HEK293T (cell line): ENCODE measurements at regions not wholly inside any gene's neighbourhood (a gene's known extent, or its start where the extent isn't known, plus 50 kb on each side); places are given as distances from the start of the nearest gene placed in this dataset.

Source experiments
- CTCF ChIA-PET: fragments of 350-600 bp; formaldehyde crosslinking; extraction: SDS; loops from one replicate; lab custom pipeline; 2021; ENCODE audit warnings: antibody characterized with exemption, inconsistent platforms; lab: Yijun Ruan, JAX
- POLR2A ChIA-PET: fragments of 350-600 bp; formaldehyde crosslinking; extraction: SDS; loops from one replicate; lab custom pipeline; 2020; ENCODE audit warnings: antibody characterized with exemption, inconsistent platforms; lab: Yijun Ruan, JAX
- DNase-seq: peaks from one replicate; pipeline ENCODE4 v3.0.0; 2012; ENCODE audit warnings: mixed read lengths; ENCODE audit errors: extremely low spot score
- ARNT ChIP-seq: fragments of 450-650 bp; IDR thresholded peaks from 2 replicates; pipeline ENCODE4 v1.6.1; 2017; ENCODE audit warnings: mild to moderate bottlenecking
- BHLHE40 ChIP-seq: fragments of 450-650 bp; IDR thresholded peaks from 2 replicates; pipeline ENCODE4 v1.6.1; 2016; ENCODE audit warnings: mild to moderate bottlenecking, moderate library complexity, borderline replicate concordance
- CTBP1 ChIP-seq: fragments of 450-650 bp; IDR thresholded peaks from 2 replicates; pipeline ENCODE4 v1.6.1; 2016; ENCODE audit warnings: borderline replicate concordance
- ELF4 ChIP-seq: fragments of 450-650 bp; IDR thresholded peaks from 2 replicates; pipeline ENCODE4 v1.6.1; 2017; ENCODE audit warnings: antibody characterized with exemption
- FOXA1 ChIP-seq: fragments of 450-650 bp; IDR thresholded peaks from 2 replicates; pipeline ENCODE4 v1.6.1; 2016; ENCODE audit warnings: mild to moderate bottlenecking
- FOXK2 ChIP-seq: fragments of 450-650 bp; IDR thresholded peaks from 2 replicates; pipeline ENCODE4 v1.6.1; 2016; ENCODE audit warnings: mild to moderate bottlenecking
- FOXM1 ChIP-seq: fragments of 450-650 bp; IDR thresholded peaks from 2 replicates; pipeline ENCODE4 v1.6.1; 2017; ENCODE audit warnings: mild to moderate bottlenecking, borderline replicate concordance
- HDGF ChIP-seq: fragments of 450-650 bp; IDR thresholded peaks from 2 replicates; pipeline ENCODE4 v1.6.1; 2017; ENCODE audit warnings: antibody characterized with exemption, borderline replicate concordance
- L3MBTL2 ChIP-seq: fragments of 450-650 bp; conservative IDR thresholded peaks from 2 replicates; pipeline ENCODE4 v1.6.1; 2016; ENCODE audit warnings: mild to moderate bottlenecking
- LEF1 ChIP-seq: fragments of 450-650 bp; IDR thresholded peaks from 2 replicates; pipeline ENCODE4 v1.6.1; 2017; ENCODE audit warnings: mild to moderate bottlenecking, borderline replicate concordance
- NFRKB ChIP-seq: fragments of 450-650 bp; IDR thresholded peaks from 2 replicates; pipeline ENCODE4 v1.6.1; 2016; ENCODE audit warnings: mild to moderate bottlenecking, moderate library complexity
- SP1 ChIP-seq: fragments of 450-650 bp; IDR thresholded peaks from 2 replicates; pipeline ENCODE4 v1.6.1; 2017
- SUZ12 ChIP-seq: fragments of 450-650 bp; IDR thresholded peaks from 2 replicates; pipeline ENCODE4 v1.6.1; 2016; ENCODE audit warnings: mild to moderate bottlenecking
- TARDBP ChIP-seq: fragments of 450-650 bp; IDR thresholded peaks from 2 replicates; pipeline ENCODE4 v1.6.1; 2016
- ZNF384 ChIP-seq: fragments of 450-650 bp; IDR thresholded peaks from 2 replicates; pipeline ENCODE4 v1.6.1; 2016
- TF ChIP-seq, protein P1 (sequence below): fragments of 450-650 bp; IDR thresholded peaks from 2 replicates; pipeline ENCODE4 v1.6.1; 2016

DNA sequence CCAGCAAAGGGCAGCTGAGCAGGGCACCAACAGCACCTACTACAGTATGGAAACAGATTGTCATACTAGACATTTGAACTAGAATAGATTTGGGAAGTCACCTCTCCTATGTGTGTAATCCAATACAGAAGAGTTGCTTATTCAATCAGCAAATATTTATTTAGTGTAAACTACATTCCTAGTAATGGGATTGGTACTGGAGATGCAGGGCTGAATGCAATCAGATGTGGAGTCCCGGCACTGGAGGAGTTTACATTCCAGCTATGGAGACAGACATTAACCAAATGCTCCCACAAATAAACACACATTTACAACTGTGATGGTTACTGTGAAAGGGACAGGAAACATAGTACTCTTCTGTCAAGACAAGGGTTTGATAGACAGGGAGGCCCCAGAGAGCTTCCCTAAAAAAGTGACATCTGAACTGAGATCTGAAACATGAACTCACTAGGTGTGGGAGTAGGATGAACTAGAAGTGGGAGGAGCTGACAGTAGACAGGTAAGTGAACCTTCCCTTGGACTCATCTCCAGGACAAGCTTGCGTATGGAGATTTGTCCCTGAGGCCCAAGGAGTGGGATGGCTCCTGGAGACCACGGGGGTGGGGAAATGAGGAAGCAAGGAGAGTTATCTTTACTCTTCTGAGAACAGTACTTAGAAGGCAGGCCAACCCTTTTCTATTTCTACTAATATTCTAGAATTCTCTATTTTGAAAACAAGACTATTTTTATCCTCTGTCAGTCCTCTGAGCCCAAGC, 420.5 kb downstream of the MAFB start:
- TF ChIP-seq L3MBTL2: no peak
- ChIA-PET CTCF (no interaction called here), POLR2A (no interaction called here)
- no peak for DNase-seq

DNA sequence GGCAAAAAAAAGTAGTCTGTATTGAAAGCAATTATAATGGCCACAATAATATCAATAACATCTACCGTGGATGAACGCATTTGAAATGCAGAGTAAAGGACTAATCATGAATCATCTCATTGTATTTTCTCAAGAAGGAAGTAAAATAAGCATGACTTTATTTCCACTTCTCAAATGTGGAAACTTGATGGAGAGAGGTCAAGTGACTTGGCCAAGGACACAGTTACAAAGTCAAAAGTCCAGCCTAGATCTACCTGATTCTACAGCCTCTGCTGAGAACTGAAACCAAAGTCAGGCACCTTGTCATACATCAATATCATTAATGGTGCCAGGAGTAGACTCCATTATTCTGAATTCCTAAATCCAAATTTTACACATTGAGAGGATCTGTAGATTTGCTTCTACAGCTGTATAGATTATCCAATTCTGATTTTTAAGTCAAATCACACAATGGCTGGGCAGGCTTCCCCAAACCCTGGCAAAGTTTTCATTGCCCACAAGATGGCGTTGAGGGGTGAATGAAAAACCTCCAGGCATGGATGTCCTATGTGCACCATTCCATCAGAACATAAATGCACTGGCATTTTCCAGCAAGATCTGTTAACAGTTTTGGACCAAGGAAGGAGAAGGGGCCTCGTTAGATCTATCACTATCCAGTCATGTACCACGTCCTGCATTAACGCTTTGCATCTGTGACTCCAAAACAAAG, 423.1 kb downstream of the MAFB start:
- CTCF ChIA-PET: interaction anchor here (0.6 kb wide), 1 partner anchor 160 kb away, joined by 3 read pairs; no protein-coding TSS in a partner anchor
- no peak for TF ChIP-seq FOXA1
- TF ChIP-seq, protein P1, sequence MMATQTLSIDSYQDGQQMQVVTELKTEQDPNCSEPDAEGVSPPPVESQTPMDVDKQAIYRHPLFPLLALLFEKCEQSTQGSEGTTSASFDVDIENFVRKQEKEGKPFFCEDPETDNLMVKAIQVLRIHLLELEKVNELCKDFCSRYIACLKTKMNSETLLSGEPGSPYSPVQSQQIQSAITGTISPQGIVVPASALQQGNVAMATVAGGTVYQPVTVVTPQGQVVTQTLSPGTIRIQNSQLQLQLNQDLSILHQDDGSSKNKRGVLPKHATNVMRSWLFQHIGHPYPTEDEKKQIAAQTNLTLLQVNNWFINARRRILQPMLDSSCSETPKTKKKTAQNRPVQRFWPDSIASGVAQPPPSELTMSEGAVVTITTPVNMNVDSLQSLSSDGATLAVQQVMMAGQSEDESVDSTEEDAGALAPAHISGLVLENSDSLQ: no peak
- TF ChIP-seq BHLHE40: no peak
- no peak for TF ChIP-seq FOXK2
- no peak for TF ChIP-seq ARNT
- TF ChIP-seq TARDBP: no peak
- no peak for TF ChIP-seq CTBP1
- no peak for TF ChIP-seq LEF1
- TF ChIP-seq ZNF384: no peak
- no peak for TF ChIP-seq SUZ12
- no peak for TF ChIP-seq NFRKB
- no peak for TF ChIP-seq SP1
- TF ChIP-seq ELF4: no peak
- TF ChIP-seq HDGF: no peak
- no peak for TF ChIP-seq L3MBTL2
- no peak for TF ChIP-seq FOXM1
- DNase-seq: no peak
- POLR2A ChIA-PET: no interaction called here

DNA sequence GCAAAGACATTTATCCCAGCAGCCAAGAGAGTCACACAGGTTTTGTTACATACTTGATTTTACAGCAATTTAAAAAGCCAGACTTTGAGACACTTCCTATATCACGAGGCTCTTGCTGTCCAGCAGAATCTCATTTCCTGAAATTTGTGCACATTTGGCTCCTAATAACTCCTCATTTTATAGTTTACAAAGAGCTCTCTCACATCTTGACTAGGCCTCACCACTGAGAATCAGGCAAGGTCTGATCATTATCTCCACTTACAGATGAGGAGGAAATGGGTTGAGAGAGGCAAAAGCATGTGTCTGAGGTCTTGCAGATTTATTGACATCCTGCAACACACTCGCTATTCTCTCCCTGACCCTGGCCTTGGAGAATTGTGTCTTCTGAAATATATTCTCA, 426.8 kb downstream of the MAFB start:
- DNase-seq: no peak
- ChIA-PET POLR2A (no interaction called here), CTCF (interaction anchor here (1.1 kb wide), 1 partner anchor 428 kb away, joined by 3 read pairs; no protein-coding TSS in a partner anchor)
- no peak for TF ChIP-seq BHLHE40
- TF ChIP-seq, protein P1: no peak
- TF ChIP-seq ZNF384: no peak
- no peak for TF ChIP-seq FOXK2
- TF ChIP-seq NFRKB: no peak

DNA sequence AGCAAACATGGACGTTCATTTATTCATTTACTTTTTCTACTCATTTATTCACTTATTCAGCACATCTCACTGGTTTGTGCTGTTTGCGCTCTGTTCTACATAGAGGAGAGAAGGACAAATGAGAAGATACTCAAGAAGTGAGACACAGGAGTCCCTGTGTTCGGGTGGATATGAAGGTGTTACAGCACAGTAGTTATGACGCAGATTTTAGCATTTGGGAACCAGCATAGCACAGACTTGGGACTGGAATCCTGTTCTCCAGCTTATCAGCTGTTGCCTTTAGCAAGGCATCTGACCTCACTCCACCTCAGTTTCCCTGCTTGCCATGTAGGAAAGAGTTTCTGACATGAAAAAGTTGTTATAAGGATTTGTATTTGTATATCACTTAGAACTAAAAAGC, 430.1 kb downstream of the MAFB start:
- TF ChIP-seq L3MBTL2 (no peak), ELF4 (no peak), BHLHE40 (no peak), ARNT (no peak), FOXA1 (no peak), TARDBP (no peak), NFRKB (no peak), ZNF384 (no peak), LEF1 (no peak), FOXM1 (no peak), CTBP1 (no peak), HDGF (no peak)
- CTCF ChIA-PET: no interaction called here
- POLR2A ChIA-PET: no interaction called here
- no peak for DNase-seq

DNA sequence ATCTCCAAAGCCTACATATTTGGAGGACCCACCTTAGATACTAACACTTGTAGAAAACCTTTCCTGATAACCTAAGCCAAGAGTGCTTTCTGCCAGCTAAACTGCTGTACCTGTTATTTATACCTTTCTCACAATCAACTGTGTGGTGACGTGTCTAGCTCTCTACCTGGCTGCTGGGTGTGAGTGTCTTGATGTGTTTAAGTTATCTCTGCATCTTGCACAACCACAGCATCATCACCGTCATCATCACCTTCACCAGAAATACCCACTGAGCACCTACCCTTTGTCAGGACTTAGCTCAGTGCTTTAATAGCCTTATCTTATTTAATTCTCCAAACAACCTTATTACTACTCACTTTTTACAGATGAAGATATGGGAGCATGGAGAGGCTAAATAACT, 431.3 kb downstream of the MAFB start:
- ChIA-PET POLR2A (no interaction called here), CTCF (no interaction called here)
- DNase-seq: no peak
- TF ChIP-seq FOXK2: no peak
- TF ChIP-seq, protein P1: no peak
- no peak for TF ChIP-seq SP1
- no peak for TF ChIP-seq ELF4
- TF ChIP-seq FOXM1: no peak
- no peak for TF ChIP-seq SUZ12
- no peak for TF ChIP-seq ZNF384
- TF ChIP-seq BHLHE40: no peak
- no peak for TF ChIP-seq LEF1
- TF ChIP-seq L3MBTL2: no peak

DNA sequence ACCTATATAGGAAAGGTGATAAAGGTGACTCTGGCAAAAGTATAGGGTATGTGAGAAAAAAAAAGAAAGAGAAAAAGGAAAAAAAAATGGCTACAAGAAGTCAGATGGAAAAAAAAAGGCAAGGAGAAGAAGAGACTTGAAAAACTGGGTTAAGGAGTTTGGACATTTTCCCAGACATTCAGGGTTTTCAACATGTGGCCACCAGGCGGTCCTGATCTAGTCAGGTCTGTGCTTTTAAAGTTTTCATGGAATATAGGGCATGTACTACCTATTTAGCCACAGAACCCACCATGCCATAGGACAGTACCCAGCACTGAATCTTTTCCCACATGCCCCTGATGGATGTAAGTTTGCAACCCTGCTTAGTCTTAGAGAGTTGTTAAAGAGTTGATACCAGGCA, 433.7 kb downstream of the MAFB start:
- no peak for DNase-seq
- TF ChIP-seq SP1 (no peak), CTBP1 (no peak), HDGF (no peak), FOXK2 (no peak), LEF1 (no peak), ELF4 (no peak), FOXA1 (no peak), ARNT (no peak), TARDBP (no peak), SUZ12 (no peak), BHLHE40 (no peak), L3MBTL2 (no peak), FOXM1 (no peak), NFRKB (no peak), ZNF384 (no peak)
- TF ChIP-seq, protein P1: no peak
- ChIA-PET POLR2A (no interaction called here), CTCF (no interaction called here)
